Activated effector memory CD4-positive, alpha-beta T cell treated with Interleukin-2 at 50 U/mL for 16 hours (primary cell): ENCODE measurements at regions not wholly inside any gene's neighbourhood (a gene's known extent, or its start where the extent isn't known, plus 50 kb on each side); places are given as distances from the start of the nearest gene placed in this dataset.

Experiments used
- DNase-seq: peaks from one replicate; pipeline ENCODE4 v3.0.0-alpha.2; 2020

GRCh38 chr20:61186771-61187472, 65.1 kb upstream of the CDH4 start:
- no peak for DNase-seq

GRCh38 chr20:61189534-61189933, 62.5 kb upstream of the CDH4 start:
- DNase-seq: no peak

- no peak for DNase-seq
Observed at GRCh38 chr20:61191096-61191495, 61.0 kb upstream of the CDH4 start.

GRCh38 chr20:61192337-61192950, 59.6 kb upstream of the CDH4 start:
- DNase-seq: no peak

GRCh38 chr20:61193164-61193563, 58.9 kb upstream of the CDH4 start:
- no peak for DNase-seq
